IMR-90 (cell line): ENCODE measurements at regions not wholly inside any gene's neighbourhood (a gene's known extent, or its start where the extent isn't known, plus 50 kb on each side); places are given as distances from the start of the nearest gene placed in this dataset.

ENCODE experiments used
- ATAC-seq: fragments of 200-7000 bp; cut with Tn5 transposase; 2 replicates; pipeline ENCODE4 v1.9.1; 2020; ENCODE audit warnings: low read depth, mild to moderate bottlenecking, moderate library complexity
- BruUV-seq: library from RNA; stranded (reverse); fragments of 400-500 nt; replicated peaks from 2 replicates; lab custom pipeline; 2021; lab: Mats Ljungman, UMichigan
- CTCF ChIA-PET: fragments of 300-600 bp; formaldehyde crosslinking; extraction: SDS; loops from one replicate; lab custom pipeline; 2021; ENCODE audit warnings: antibody characterized with exemption; lab: Yijun Ruan, JAX
- POLR2A ChIA-PET: fragments of 300-600 bp; sonication (Branson Sonifier 250); formaldehyde crosslinking; loops from one replicate; lab custom pipeline; 2022; ENCODE audit warnings: antibody characterized with exemption; ENCODE audit not compliant: unreplicated experiment; lab: Charles Lee
- DNase-seq: peaks from one replicate; pipeline ENCODE4 v3.0.0; 2013
- H2AFZ ChIP-seq: replicated peaks from 2 replicates; pipeline ENCODE3; 2013; ENCODE audit warnings: low read length, mild to moderate bottlenecking; ENCODE audit not compliant: poor library complexity
- H2AK5ac ChIP-seq: 2 replicates; pipeline ENCODE4 v1.6.1; 2013; ENCODE audit warnings: low read depth, low read length, inconsistent platforms
- H2AK9ac ChIP-seq: replicated peaks from 2 replicates; pipeline ENCODE3; 2013; ENCODE audit warnings: mild to moderate bottlenecking, low read depth, low read length, moderate library complexity; ENCODE audit not compliant: poor library complexity
- H2BK120ac ChIP-seq: 2 replicates; pipeline ENCODE4 v1.6.1; 2013; ENCODE audit warnings: low read depth, low read length, inconsistent platforms
- H2BK15ac ChIP-seq: 3 replicates; pipeline ENCODE4 v1.6.1; 2013; ENCODE audit warnings: low read depth, low read length, inconsistent platforms
- H2BK20ac ChIP-seq: 2 replicates; pipeline ENCODE4 v1.6.1; 2013; ENCODE audit warnings: low read depth, mild to moderate bottlenecking, inconsistent platforms, low read length, moderate library complexity
- H2BK5ac ChIP-seq: 2 replicates; pipeline ENCODE4 v1.6.1; 2013; ENCODE audit warnings: mild to moderate bottlenecking, low read depth, low read length, inconsistent platforms; ENCODE audit not compliant: poor library complexity, severe bottlenecking
- H3K14ac ChIP-seq: replicated peaks from 2 replicates; pipeline ENCODE4 v1.6.1; 2013; ENCODE audit warnings: low read depth, low read length, inconsistent platforms
- H3K18ac ChIP-seq: 2 replicates; pipeline ENCODE4 v1.6.1; 2013; ENCODE audit warnings: low read depth, low read length, control low read depth
- H3K23ac ChIP-seq: 2 replicates; pipeline ENCODE4 v1.6.1; 2013; ENCODE audit warnings: low read depth, low read length, inconsistent platforms
- H3K27ac ChIP-seq: 2 replicates; pipeline ENCODE4 v1.5.1; 2013; ENCODE audit warnings: mild to moderate bottlenecking, control low read depth, low read length; ENCODE audit not compliant: insufficient read depth
- H3K27me3 ChIP-seq: 2 replicates; pipeline ENCODE4 v1.6.1; 2013; ENCODE audit warnings: low read length; ENCODE audit not compliant: control insufficient read depth, insufficient read depth
- H3K36me3 ChIP-seq: 2 replicates; pipeline ENCODE4 v1.6.1; 2013; ENCODE audit warnings: low read length, mixed read lengths; ENCODE audit not compliant: control insufficient read depth, insufficient read depth
- H3K4ac ChIP-seq: 2 replicates; pipeline ENCODE4 v1.6.1; 2013; ENCODE audit warnings: low read depth, low read length, inconsistent platforms
- H3K4me1 ChIP-seq: 2 replicates; pipeline ENCODE4 v1.6.1; 2013; ENCODE audit warnings: low read length, mixed read lengths; ENCODE audit not compliant: control insufficient read depth, insufficient read depth
- H3K4me2 ChIP-seq: 2 replicates; pipeline ENCODE4 v1.6.1; 2013; ENCODE audit warnings: low read depth, mild to moderate bottlenecking, control low read depth, low read length, moderate library complexity
- H3K4me3 ChIP-seq: 2 replicates; pipeline ENCODE4 v1.5.1; 2013; ENCODE audit warnings: low read depth, mild to moderate bottlenecking, control low read depth, low read length, moderate library complexity; ENCODE audit not compliant: insufficient read depth
- H3K56ac ChIP-seq: 2 replicates; pipeline ENCODE4 v1.6.1; 2013; ENCODE audit warnings: low read length, inconsistent platforms; ENCODE audit not compliant: insufficient read depth; ENCODE audit errors: extremely low read depth
- H3K79me1 ChIP-seq, 2 experiments: 2 replicates each; pipeline ENCODE4 v1.6.1; 2013; ENCODE audit warnings: low read length in 2 of 2, inconsistent platforms in 1 of 2, low read depth in 1 of 2
- H3K9ac ChIP-seq: 2 replicates; pipeline ENCODE4 v1.6.1; 2013; ENCODE audit warnings: low read depth, low read length, control low read depth
- H3K9me1 ChIP-seq: 2 replicates; pipeline ENCODE4 v1.6.1; 2013; ENCODE audit warnings: low read length, inconsistent platforms; ENCODE audit not compliant: insufficient read depth
- H3K9me3 ChIP-seq: 2 replicates; pipeline ENCODE4 v1.6.1; 2013; ENCODE audit warnings: low read length; ENCODE audit not compliant: control insufficient read depth, insufficient read depth
- H4K20me1 ChIP-seq: 2 replicates; pipeline ENCODE4 v1.6.1; 2013; ENCODE audit warnings: low read length, inconsistent platforms; ENCODE audit not compliant: insufficient read depth
- H4K5ac ChIP-seq: 2 replicates; pipeline ENCODE4 v1.6.1; 2013; ENCODE audit warnings: mild to moderate bottlenecking, low read depth, low read length, control low read depth
- H4K8ac ChIP-seq, 2 experiments: 2 replicates each; pipeline ENCODE4 v1.6.1; 2013; ENCODE audit warnings: low read depth in 2 of 2, low read length in 2 of 2, control low read depth in 1 of 2, inconsistent platforms in 1 of 2
- H4K91ac ChIP-seq: 2 replicates; pipeline ENCODE4 v1.6.1; 2013; ENCODE audit warnings: low read depth, low read length, inconsistent platforms; ENCODE audit not compliant: insufficient read depth
- NFE2L2 ChIP-seq: fragments of 150-350 bp; IDR thresholded peaks from 2 replicates; pipeline ENCODE4 v1.6.1; 2016; ENCODE audit warnings: low read depth, mild to moderate bottlenecking, low read length
- RCOR1 ChIP-seq: IDR thresholded peaks from 2 replicates; pipeline ENCODE4 v1.6.1; 2012; ENCODE audit warnings: mild to moderate bottlenecking, low read length, improper control_type of control experiment; ENCODE audit not compliant: insufficient replicate concordance
- WGBS, 2 experiments: methylation state at CpG; one replicate each; pipeline versions ENCODE4 v1.1.5 to v1.1.7; 2013; ENCODE audit warnings: missing lambda C conversion rate in 2 of 2; ENCODE audit not compliant: insufficient read length in 1 of 2; ENCODE audit errors: extremely low coverage in 2 of 2; 5-methylcytosine and 5-hydroxymethylcytosine counted together
- dilution Hi-C: fragments of 300-500 bp; cut with HindIII; formaldehyde crosslinking; loops from one replicate; pipeline ENCODE4 v1.14.3; 2018; ENCODE audit warnings: low sequenced_read_pairs; ENCODE audit not compliant: unreplicated experiment
- in situ Hi-C: fragments of 300-500 bp; cut with MboI; formaldehyde crosslinking; loops from 3 replicates; pipeline ENCODE4 v1.14.3; 2019; ENCODE audit warnings: low sequenced_read_pairs, inconsistent platforms, mixed read lengths
- intact Hi-C: fragments of 100-400 bp; cut with micrococcal nuclease; formaldehyde crosslinking; loops from 2 replicates; pipeline ENCODE4 v1.10.0; 2022

GRCh38 chr2:239674981-239675825, 274.4 kb upstream of the HDAC4 start:
- Histone ChIP-seq H3K9ac (no peak overlapping the region), H3K27me3 (no peaks in the 10 kb centered on the region), H3K79me1 (no peaks in the 10 kb centered on the region), H3K4me3 (no peak overlapping the region), H3K18ac (no peak overlapping the region), H2AK5ac (no peak overlapping the region), H3K56ac (no peak overlapping the region), H4K91ac (no peak overlapping the region), H3K14ac (no peak overlapping the region), H3K4me1 (no peaks in the 10 kb centered on the region), H2BK120ac (no peak overlapping the region), H3K4ac (no peak overlapping the region), H2AK9ac (no peak overlapping the region), H2BK20ac (no peak overlapping the region), H3K9me1 (no peaks in the 10 kb centered on the region), H2BK15ac (no peak overlapping the region), H3K9me3 (peaks cover 18% of the 10 kb centered on the region), H4K8ac (no peak overlapping the region), H3K27ac (no peak overlapping the region), H4K20me1 (no peaks in the 10 kb centered on the region), H2BK5ac (no peak overlapping the region), H2AFZ (no peak overlapping the region), H3K23ac (no peak overlapping the region), H4K5ac (no peak overlapping the region), H3K36me3 (no peaks in the 10 kb centered on the region), H3K4me2 (no peak overlapping the region)
- BruUV-seq, result no TSS peak
- dilution Hi-C loops (no loop called here), in situ Hi-C loops (no loop called here), intact Hi-C loops (no loop called here)
- POLR2A ChIA-PET, result no interaction called here
- no peak for DNase-seq
- no peak for TF ChIP-seq RCOR1
- TF ChIP-seq NFE2L2, result no peak
- ATAC-seq, result no peak
- 80% methylated on average over 9 of the region's 17 CpGs; no CpG with 5 or more reads in 1 of the 2 experiments for WGBS, 2 experiments
- CTCF ChIA-PET, result no interaction called here
